Fibroblast of the aortic adventitia (primary cell): ENCODE measurements at regions not wholly inside any gene's neighbourhood (a gene's known extent, or its start where the extent isn't known, plus 50 kb on each side); places are given as distances from the start of the nearest gene placed in this dataset.

Experiments used
- DNase-seq: peaks from one replicate; pipeline ENCODE4 v3.0.0-alpha.2; 2010; ENCODE audit warnings: low read depth
- H3K4me3 ChIP-seq: 2 replicates; pipeline ENCODE4 v1.5.1; 2011; ENCODE audit warnings: low read depth, mild to moderate bottlenecking, control low read depth, low read length, moderate library complexity
- CTCF ChIP-seq: IDR thresholded peaks from 2 replicates; pipeline ENCODE4 v1.5.1; 2011; ENCODE audit warnings: mild to moderate bottlenecking, low read length, control low read depth, inconsistent platforms; ENCODE audit not compliant: insufficient read depth

- no peak overlapping the region for H3K4me3 ChIP-seq
- TF ChIP-seq CTCF, result no peak
- no peak for DNase-seq
Measured at GRCh38 chr13:111038887-111039286, 76.2 kb upstream of the ARHGEF7 start.

- H3K4me3 ChIP-seq, result no peak overlapping the region
- DNase-seq, result peak; percentile 31
- peak; percentile 33 for TF ChIP-seq CTCF
Measured at GRCh38 chr13:111037927-111038326, 77.2 kb upstream of the ARHGEF7 start.

- H3K4me3 ChIP-seq, result no peak overlapping the region
- DNase-seq, result no peak
- no peak for TF ChIP-seq CTCF
Measured at GRCh38 chr13:111036665-111037064, 78.4 kb upstream of the ARHGEF7 start.

- no peak overlapping the region for H3K4me3 ChIP-seq
- TF ChIP-seq CTCF, result no peak
- DNase-seq, result no peak
Measured at GRCh38 chr13:111035861-111036260, 79.2 kb upstream of the ARHGEF7 start.

GRCh38 chr13:111034811-111035210 is 80.3 kb upstream of the ARHGEF7 start:
- DNase-seq, result peak; percentile 42
- TF ChIP-seq CTCF, result no peak
- H3K4me3 ChIP-seq, result no peak overlapping the region

- DNase-seq, result no peak
- no peak overlapping the region for H3K4me3 ChIP-seq
- peak; percentile 14 for TF ChIP-seq CTCF
Measured at GRCh38 chr13:111033172-111034130, 81.7 kb upstream of the ARHGEF7 start.
